Adrenal gland (tissue), 9 donors: ENCODE measurements at regions not wholly inside any gene's neighbourhood (a gene's known extent, or its start where the extent isn't known, plus 50 kb on each side); places are given as distances from the start of the nearest gene placed in this dataset.
"Not testable (repeated sequence)": the region's sequence is repeated elsewhere in the genome, so short reads cannot be mapped to it uniquely, and the experiment has no call there.

Experiments used
- DNase-seq, 7 donors: peaks; one replicate each; pipeline ENCODE4 v3.0.0-alpha.2; 2019 to 2020
- H3K27ac ChIP-seq, 5 donors: fragments of 200-600 bp; sonication (generic) in 4 of 5; 1 replicate in 3 of 5; 2 replicates in 2 of 5; pipeline versions ENCODE4 v1.5.1 to v1.8.0; 2016 to 2020; ENCODE audit warnings: mild to moderate bottlenecking in 1 of 5
- H3K27me3 ChIP-seq: fragments of 200-600 bp; 2 replicates; pipeline ENCODE4 v1.8.0; 2021
- H3K36me3 ChIP-seq, 2 donors: fragments of 200-600 bp; replicated peaks in 1 of 2; 1 replicate in 1 of 2; 2 replicates in 1 of 2; pipeline versions ENCODE4 v1.5.1 to v1.8.0; 2018 to 2022
- H3K4me1 ChIP-seq, 2 donors: fragments of 200-600 bp; replicated peaks in 1 of 2; 1 replicate in 1 of 2; 2 replicates in 1 of 2; pipeline versions ENCODE4 v1.5.1 to v1.8.0; 2018 to 2021
- H3K4me3 ChIP-seq, 4 donors: fragments of 200-600 bp; sonication (generic) in 3 of 4; one replicate each; pipeline ENCODE4 v1.5.1; 2016 to 2018
- H3K9me3 ChIP-seq, 3 donors: fragments of 200-600 bp; sonication (generic) in 1 of 3; replicated peaks in 1 of 3; 1 replicate in 2 of 3; 2 replicates in 1 of 3; pipeline versions ENCODE4 v1.5.1 to v1.8.0; 2016 to 2021
- CTCF ChIP-seq, 6 experiments: fragments of 450-650 bp in 4 of 6; fragments of 200-600 bp in 2 of 6; sonication (generic) in 1 of 6; IDR thresholded peaks; 1 replicate in 5 of 6; 2 replicates in 1 of 6; pipeline versions ENCODE4 v1.5.1 to v1.8.0; 2016 to 2021; ENCODE audit warnings: antibody characterized with exemption in 6 of 6, mild to moderate bottlenecking in 2 of 6, moderate library complexity in 1 of 6
- POLR2A ChIP-seq, 2 donors: fragments of 450-650 bp; IDR thresholded peaks; one replicate each; pipeline ENCODE4 v1.6.1; 2017; ENCODE audit warnings: antibody characterized with exemption in 2 of 2, mild to moderate bottlenecking in 2 of 2, moderate library complexity in 1 of 2
- WGBS, 4 donors: extraction: QIAGEN DNeasy Blood & Tissue Kit in 2 of 4; methylation state at CpG; one replicate each; pipeline versions ENCODE4 v1.1.5 to v1.1.7; 2013 to 2017; 5-methylcytosine and 5-hydroxymethylcytosine counted together
- intact Hi-C, 2 donors: fragments of 100-400 bp; cut with DNase I; formaldehyde crosslinking; loops; one replicate each; pipeline versions ENCODE4 v1.14.1 to v1.15.0; 2022 to 2023
- donor health status: healthy with polysubstance abuse.
- donor health status: Bipolar disorder and iron deficiency.
- donor health status: DM: yes; HTN: yes; CAD: no.
- donor health status: DM: no; HTN: no; CAD: no.
- donor health status: DM: no; HTN: no; CAD: no.

GRCh38 chr14:98928418-98928817 lies 343.6 kb downstream of the BCL11B start:
- no peak for TF ChIP-seq CTCF (IDR thresholded peaks at IDR 0.05)
- Histone ChIP-seq H3K27ac (no peak overlapping the region), H3K9me3 (no peaks in the 10 kb centered on the region), H3K36me3 (no peaks in the 10 kb centered on the region), H3K4me1 (no peaks in the 10 kb centered on the region), H3K4me3 (no peak overlapping the region), H3K27me3 (no peaks in the 10 kb centered on the region)
- 80 to 85% (median 82%) methylated on average over 7 to 8 of the region's 8 CpGs for WGBS, 4 donors
- DNase-seq = no peak
- intact Hi-C loops = no loop called here

- intact Hi-C loops = no loop called here
- Histone ChIP-seq H3K9me3 (no peaks in the 10 kb centered on the region), H3K36me3 (no peaks in the 10 kb centered on the region), H3K4me3 (no peak overlapping the region), H3K27me3 (no peaks in the 10 kb centered on the region), H3K27ac (no peak overlapping the region), H3K4me1 (no peaks in the 10 kb centered on the region)
- no peak for DNase-seq
- no peak for TF ChIP-seq POLR2A (IDR thresholded peaks at IDR 0.05)
- no peak for TF ChIP-seq CTCF (IDR thresholded peaks at IDR 0.05)
These were observed 340.9 kb downstream of the BCL11B start for GRCh38 chr14:98931126-98931525.

- no peak for TF ChIP-seq CTCF (IDR thresholded peaks at IDR 0.05)
- TF ChIP-seq POLR2A (IDR thresholded peaks at IDR 0.05) = no peak
- Histone ChIP-seq H3K27ac (no peak overlapping the region), H3K4me3 (no peak overlapping the region), H3K36me3 (no peaks in the 10 kb centered on the region), H3K4me1 (no peaks in the 10 kb centered on the region), H3K9me3 (no peaks in the 10 kb centered on the region), H3K27me3 (no peaks in the 10 kb centered on the region)
- 85 to 87% (median 87%) methylated on average over 8 of the region's 8 CpGs for WGBS, 4 donors
- intact Hi-C loops = no loop called here
- no peak for DNase-seq
These were observed 340.1 kb downstream of the BCL11B start for GRCh38 chr14:98931911-98932310.

GRCh38 chr14:98932431-98933325 lies 339.3 kb downstream of the BCL11B start:
- no peak for DNase-seq
- Histone ChIP-seq H3K4me3 (no peak overlapping the region), H3K36me3 (no peaks in the 10 kb centered on the region), H3K9me3 (no peaks in the 10 kb centered on the region), H3K4me1 (no peaks in the 10 kb centered on the region), H3K27me3 (no peaks in the 10 kb centered on the region), H3K27ac (no peak overlapping the region)
- 69 to 82% (median 79%) methylated on average over 8 of the region's 8 CpGs for WGBS, 4 donors
- TF ChIP-seq POLR2A (IDR thresholded peaks at IDR 0.05) (no peak), CTCF (IDR thresholded peaks at IDR 0.05) (no peak)
- intact Hi-C loops = no loop called here

GRCh38 chr14:98934569-98934968 lies 337.4 kb downstream of the BCL11B start:
- 72 to 90% (median 85%) methylated on average over 5 of the region's 5 CpGs for WGBS, 4 donors
- H3K4me3 ChIP-seq, H3K27ac ChIP-seq, intact Hi-C loops, DNase-seq, H3K36me3 ChIP-seq, H3K4me1 ChIP-seq, H3K27me3 ChIP-seq, H3K9me3 ChIP-seq: not testable (repeated sequence)
